ENCODE measurements at regions not wholly inside any gene's neighbourhood (a gene's known extent, or its start where the extent isn't known, plus 50 kb on each side); places are given as distances from the start of the nearest gene placed in this dataset.
"Not testable (repeated sequence)": the region's sequence is repeated elsewhere in the genome, so short reads cannot be mapped to it uniquely, and the experiment has no call there.

DNA sequence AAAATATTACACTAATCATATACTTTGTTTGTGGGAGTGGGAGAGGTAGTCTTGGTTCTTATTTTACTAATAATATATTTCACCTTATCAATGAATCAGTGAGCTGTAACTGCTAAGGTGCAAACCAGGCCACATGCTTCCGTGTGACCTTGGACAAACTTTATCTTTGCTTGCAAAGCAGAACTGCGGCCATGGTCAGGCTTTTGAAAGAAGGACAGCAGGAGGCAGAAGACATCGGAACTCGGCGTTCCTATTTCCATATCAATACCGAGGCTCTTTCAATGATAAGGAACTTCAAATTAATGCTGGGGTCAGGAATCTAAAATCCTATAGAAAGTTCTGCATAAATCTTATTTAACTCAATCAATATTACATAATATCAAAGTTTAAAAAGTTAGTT, 491.9 kb upstream of the PFKP start:
- TF ChIP-seq POLR2AphosphoS5 (IDR thresholded peaks at IDR 0.05) = no peak
- no peak for TF ChIP-seq POLR2A (IDR thresholded peaks at IDR 0.05)
- TF ChIP-seq, protein P1, sequence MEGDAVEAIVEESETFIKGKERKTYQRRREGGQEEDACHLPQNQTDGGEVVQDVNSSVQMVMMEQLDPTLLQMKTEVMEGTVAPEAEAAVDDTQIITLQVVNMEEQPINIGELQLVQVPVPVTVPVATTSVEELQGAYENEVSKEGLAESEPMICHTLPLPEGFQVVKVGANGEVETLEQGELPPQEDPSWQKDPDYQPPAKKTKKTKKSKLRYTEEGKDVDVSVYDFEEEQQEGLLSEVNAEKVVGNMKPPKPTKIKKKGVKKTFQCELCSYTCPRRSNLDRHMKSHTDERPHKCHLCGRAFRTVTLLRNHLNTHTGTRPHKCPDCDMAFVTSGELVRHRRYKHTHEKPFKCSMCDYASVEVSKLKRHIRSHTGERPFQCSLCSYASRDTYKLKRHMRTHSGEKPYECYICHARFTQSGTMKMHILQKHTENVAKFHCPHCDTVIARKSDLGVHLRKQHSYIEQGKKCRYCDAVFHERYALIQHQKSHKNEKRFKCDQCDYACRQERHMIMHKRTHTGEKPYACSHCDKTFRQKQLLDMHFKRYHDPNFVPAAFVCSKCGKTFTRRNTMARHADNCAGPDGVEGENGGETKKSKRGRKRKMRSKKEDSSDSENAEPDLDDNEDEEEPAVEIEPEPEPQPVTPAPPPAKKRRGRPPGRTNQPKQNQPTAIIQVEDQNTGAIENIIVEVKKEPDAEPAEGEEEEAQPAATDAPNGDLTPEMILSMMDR (IDR thresholded peaks at IDR 0.05) = no peak
- no peak for DNase-seq (ENCODE audit: low spot score in 2 of 2)
- Histone ChIP-seq H3K36me3 (no peaks in the 10 kb centered on the region), H3K4me3 (no peak overlapping the region), H3K27ac (no peak overlapping the region), H3K4me1 (no peaks in the 10 kb centered on the region), H3K9me3 (no peaks in the 10 kb centered on the region), H3K27me3 (no peaks in the 10 kb centered on the region)
- intact Hi-C loops (cut with DNase I; ENCODE audit: low total_unique reads) = no loop called here

DNA sequence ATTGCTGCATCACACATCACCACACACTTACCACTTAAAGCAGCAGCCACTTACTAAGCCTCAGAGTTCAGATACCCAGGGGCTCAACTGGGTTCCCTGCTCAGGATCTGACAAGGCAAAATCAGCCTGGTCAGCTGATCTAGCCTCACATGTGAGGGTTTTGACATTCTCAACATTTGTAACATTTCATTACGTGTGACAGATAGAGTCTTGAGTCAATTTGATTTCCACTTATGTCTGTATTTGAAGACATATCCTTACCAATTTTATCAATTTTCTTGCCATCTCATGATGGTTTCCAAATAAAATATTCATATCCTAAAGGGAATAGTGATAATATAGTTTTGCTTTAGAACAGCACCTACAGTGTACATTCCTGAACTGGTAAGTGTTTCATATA, 494.7 kb upstream of the PFKP start:
- Histone ChIP-seq H3K4me3 (no peak overlapping the region), H3K27me3 (no peaks in the 10 kb centered on the region), H3K27ac (no peak overlapping the region), H3K4me1 (no peaks in the 10 kb centered on the region), H3K36me3 (no peaks in the 10 kb centered on the region), H3K9me3 (no peaks in the 10 kb centered on the region)
- intact Hi-C loops (cut with DNase I; ENCODE audit: low total_unique reads) = no loop called here
- TF ChIP-seq, protein P1 (IDR thresholded peaks at IDR 0.05) = no peak
- TF ChIP-seq POLR2AphosphoS5 (IDR thresholded peaks at IDR 0.05) (no peak), POLR2A (IDR thresholded peaks at IDR 0.05) (no peak)
- DNase-seq (ENCODE audit: low spot score in 2 of 2) = no peak

DNA sequence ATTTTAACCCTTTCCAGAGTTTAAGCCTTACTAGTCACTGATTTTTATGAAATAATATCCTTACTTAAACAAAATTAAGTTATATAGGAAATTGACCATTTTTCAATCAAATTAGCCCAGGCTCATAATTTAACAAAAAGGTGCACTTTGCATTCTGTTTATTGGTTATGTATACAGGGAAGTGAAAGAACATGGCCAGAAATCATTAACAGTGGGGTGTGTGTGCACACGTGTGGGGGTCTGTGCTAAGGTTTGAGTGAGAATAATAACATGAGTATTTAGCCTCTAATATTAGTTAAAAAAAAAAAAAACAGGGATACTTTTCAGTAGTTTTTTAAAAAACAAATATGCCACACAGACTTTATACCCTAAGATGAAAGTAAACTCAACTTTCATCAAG, 510.5 kb upstream of the PFKP start:
- Histone ChIP-seq H3K9me3 (no peaks in the 10 kb centered on the region), H3K27ac (no peak overlapping the region), H3K4me3 (no peak overlapping the region), H3K36me3 (no peaks in the 10 kb centered on the region), H3K4me1 (no peaks in the 10 kb centered on the region), H3K27me3 (no peaks in the 10 kb centered on the region)
- no peak for DNase-seq (ENCODE audit: low spot score in 2 of 2)
- TF ChIP-seq POLR2AphosphoS5 (IDR thresholded peaks at IDR 0.05) (no peak), POLR2A (IDR thresholded peaks at IDR 0.05) (no peak)
- TF ChIP-seq, protein P1 (IDR thresholded peaks at IDR 0.05) = no peak
- intact Hi-C loops (cut with DNase I; ENCODE audit: low total_unique reads) = no loop called here

DNA sequence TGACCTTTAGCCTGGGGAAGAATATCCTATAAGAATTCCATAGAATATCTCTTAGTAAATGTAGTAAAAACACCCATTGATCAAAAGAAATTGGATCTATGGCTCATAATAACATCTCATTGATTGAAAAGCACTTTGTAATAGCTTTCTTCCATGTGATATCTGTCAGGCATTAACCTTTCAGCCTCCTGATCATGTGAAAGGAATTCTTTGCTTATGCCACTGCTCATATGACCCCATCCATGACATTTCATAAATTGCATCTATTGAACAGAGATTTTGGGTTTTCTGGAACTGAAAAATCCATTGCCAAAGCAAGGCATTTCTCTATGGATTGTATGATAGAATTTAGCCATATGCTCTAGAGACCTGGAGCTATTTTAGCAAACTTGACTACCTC, 519.3 kb upstream of the PFKP start:
- DNase-seq (ENCODE audit: low spot score in 2 of 2) = no peak
- Histone ChIP-seq H3K36me3 (peaks cover 6% of the 10 kb centered on the region), H3K4me3 (no peak overlapping the region), H3K27me3 (no peaks in the 10 kb centered on the region), H3K4me1 (no peaks in the 10 kb centered on the region), H3K9me3 (no peaks in the 10 kb centered on the region), H3K27ac (no peak overlapping the region)
- TF ChIP-seq, protein P1 (IDR thresholded peaks at IDR 0.05) = no peak
- intact Hi-C loops (cut with DNase I; ENCODE audit: low total_unique reads) = no loop called here

DNA sequence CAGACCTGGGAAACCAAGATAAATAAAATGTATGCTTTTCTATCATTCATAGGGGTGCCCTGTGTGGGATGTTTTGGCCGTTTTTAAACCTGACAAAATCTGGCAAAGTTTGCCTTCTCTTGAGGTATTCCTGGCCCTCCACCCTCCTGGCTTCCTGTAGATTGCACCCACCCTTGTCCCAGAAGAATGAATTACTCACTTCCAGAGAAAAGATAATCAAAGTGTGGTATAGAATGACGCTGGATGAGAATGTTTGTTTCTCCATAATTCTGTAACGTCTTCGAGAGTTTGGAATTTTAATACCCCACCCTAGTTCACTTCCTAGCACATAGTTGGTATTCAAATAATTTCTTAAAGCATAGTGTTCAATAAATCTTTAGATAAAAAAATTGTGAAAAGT, 519.7 kb upstream of the PFKP start:
- Histone ChIP-seq H3K9me3 (no peaks in the 10 kb centered on the region), H3K36me3 (peaks cover 6% of the 10 kb centered on the region), H3K27me3 (no peaks in the 10 kb centered on the region), H3K4me1 (no peaks in the 10 kb centered on the region), H3K27ac (no peak overlapping the region), H3K4me3 (no peak overlapping the region)
- intact Hi-C loops (cut with DNase I; ENCODE audit: low total_unique reads) = no loop called here
- DNase-seq (ENCODE audit: low spot score in 2 of 2) = no peak
- TF ChIP-seq, protein P1 (IDR thresholded peaks at IDR 0.05) = no peak
- TF ChIP-seq POLR2AphosphoS5 (IDR thresholded peaks at IDR 0.05) (no peak), POLR2A (IDR thresholded peaks at IDR 0.05) (no peak)

DNA sequence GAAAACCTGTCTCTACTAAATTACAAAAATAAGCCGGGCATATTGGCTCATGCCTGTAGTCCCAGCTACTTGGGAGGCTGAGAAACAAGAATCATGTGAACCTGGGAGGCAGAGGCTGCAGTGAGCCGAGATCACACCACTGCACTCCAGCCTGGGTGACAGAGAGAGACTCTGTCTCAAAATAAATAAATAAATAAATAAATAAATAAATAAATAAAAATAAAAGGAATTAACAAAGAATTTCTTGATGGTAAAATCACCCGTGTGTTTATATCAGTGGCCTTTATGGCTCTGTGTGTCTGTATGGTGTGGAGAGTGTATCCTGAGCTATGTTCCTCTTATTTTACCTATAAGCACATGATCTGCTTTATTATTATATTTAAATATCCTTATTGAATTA, 520.5 kb upstream of the PFKP start:
- H3K27ac ChIP-seq; H3K4me1 ChIP-seq; intact Hi-C loops (cut with DNase I; ENCODE audit: low total_unique reads); H3K4me3 ChIP-seq; H3K27me3 ChIP-seq; DNase-seq (ENCODE audit: low spot score in 2 of 2); H3K9me3 ChIP-seq; H3K36me3 ChIP-seq: not testable (repeated sequence)
